GM13976 (cell line): ENCODE measurements at regions not wholly inside any gene's neighbourhood (a gene's known extent, or its start where the extent isn't known, plus 50 kb on each side); places are given as distances from the start of the nearest gene placed in this dataset.

Source experiments
- DNase-seq: peaks from one replicate; pipeline ENCODE4 v3.0.0; 2012; ENCODE audit warnings: low spot score
- in situ Hi-C: fragments of 300-500 bp; cut with MboI; formaldehyde crosslinking; loops from one replicate; pipeline ENCODE4 v1.12.0; 2022; ENCODE audit warnings: low sequenced_read_pairs, mixed read lengths, inconsistent platforms; ENCODE audit not compliant: unreplicated experiment
- TF ChIP-seq, protein P1 (sequence below): IDR thresholded peaks from 2 replicates; pipeline ENCODE4 v1.5.1; 2012; ENCODE audit warnings: borderline replicate concordance, mild to moderate bottlenecking; ENCODE audit not compliant: insufficient read depth; ENCODE audit errors: extremely low read depth, missing control alignments, control extremely low read depth

- TF ChIP-seq, protein P1, sequence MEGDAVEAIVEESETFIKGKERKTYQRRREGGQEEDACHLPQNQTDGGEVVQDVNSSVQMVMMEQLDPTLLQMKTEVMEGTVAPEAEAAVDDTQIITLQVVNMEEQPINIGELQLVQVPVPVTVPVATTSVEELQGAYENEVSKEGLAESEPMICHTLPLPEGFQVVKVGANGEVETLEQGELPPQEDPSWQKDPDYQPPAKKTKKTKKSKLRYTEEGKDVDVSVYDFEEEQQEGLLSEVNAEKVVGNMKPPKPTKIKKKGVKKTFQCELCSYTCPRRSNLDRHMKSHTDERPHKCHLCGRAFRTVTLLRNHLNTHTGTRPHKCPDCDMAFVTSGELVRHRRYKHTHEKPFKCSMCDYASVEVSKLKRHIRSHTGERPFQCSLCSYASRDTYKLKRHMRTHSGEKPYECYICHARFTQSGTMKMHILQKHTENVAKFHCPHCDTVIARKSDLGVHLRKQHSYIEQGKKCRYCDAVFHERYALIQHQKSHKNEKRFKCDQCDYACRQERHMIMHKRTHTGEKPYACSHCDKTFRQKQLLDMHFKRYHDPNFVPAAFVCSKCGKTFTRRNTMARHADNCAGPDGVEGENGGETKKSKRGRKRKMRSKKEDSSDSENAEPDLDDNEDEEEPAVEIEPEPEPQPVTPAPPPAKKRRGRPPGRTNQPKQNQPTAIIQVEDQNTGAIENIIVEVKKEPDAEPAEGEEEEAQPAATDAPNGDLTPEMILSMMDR = no peak
- no peak for DNase-seq
- in situ Hi-C loops = no loop called here
Observed at GRCh38 chr3:159008401-159008800, 206.5 kb downstream of the MFSD1 start.

DNA sequence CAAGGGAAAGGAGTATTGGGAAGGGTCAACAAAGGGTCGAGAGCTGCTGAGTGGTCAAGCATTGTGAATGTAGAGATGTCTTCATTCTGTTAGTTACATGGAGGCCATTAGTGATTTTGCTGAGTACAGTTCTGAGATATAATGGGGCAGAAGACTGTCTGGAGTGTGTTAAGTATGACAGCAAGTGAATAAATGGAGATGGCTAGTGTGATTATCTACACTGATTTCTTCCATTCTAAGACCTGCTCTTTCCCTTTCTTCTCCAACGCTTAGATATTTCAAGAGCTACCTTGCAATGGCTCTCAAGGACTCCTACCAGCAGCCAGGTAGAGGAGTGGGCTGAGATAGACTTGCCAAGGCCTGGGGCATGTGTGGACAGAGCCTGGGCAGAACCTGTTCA is 216.5 kb downstream of the MFSD1 start:
- in situ Hi-C loops = no loop called here

GRCh38 chr3:159025733-159026132 is 223.9 kb downstream of the MFSD1 start:
- TF ChIP-seq, protein P1 = no peak
- in situ Hi-C loops = no loop called here
- DNase-seq = no peak

More for the DNA sequence above, 216.5 kb downstream of the MFSD1 start:
- TF ChIP-seq, protein P1 = no peak
- no peak for DNase-seq

GRCh38 chr3:159026510-159026909 is 224.7 kb downstream of the MFSD1 start:
- DNase-seq = no peak
- in situ Hi-C loops = no loop called here
- TF ChIP-seq, protein P1 = no peak

- in situ Hi-C loops = no loop called here
- no peak for DNase-seq
- TF ChIP-seq, protein P1 = no peak
Observed at GRCh38 chr3:159028706-159029105, 226.9 kb downstream of the MFSD1 start.

DNA sequence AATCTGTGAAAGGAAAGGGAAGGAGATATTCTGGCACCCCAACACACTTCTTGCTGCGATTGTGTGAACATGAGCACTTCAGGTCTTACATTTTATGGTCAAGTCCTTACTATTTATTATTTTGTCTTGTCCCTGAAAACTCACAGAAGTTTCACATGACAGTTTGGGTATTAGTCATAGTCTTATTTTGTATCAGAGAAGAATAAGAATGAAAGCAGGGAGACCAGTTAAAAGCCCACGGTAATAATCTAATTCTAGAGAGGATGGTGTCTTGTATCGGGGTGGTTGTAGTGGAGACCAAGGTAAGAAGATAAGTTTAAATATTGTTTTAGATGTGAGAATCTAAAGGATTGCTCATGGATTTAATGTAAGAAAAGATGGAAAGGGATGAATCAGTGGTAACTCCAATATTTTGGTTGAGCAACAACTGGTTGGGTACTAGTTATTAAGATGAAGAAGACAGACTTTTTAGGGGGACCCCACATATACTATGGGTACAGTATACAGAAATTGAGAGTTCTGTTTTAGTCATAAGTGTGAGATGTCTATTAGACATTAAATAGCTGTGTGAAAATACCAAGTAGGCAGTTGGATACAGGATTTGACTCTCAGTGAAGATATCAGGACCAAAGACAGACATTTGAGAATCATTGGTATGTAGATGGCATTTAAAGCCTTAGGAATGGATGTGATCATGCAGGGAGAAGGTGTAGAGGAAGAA is 227.6 kb downstream of the MFSD1 start:
- DNase-seq = no peak
- TF ChIP-seq, protein P1 = no peak
- in situ Hi-C loops = no loop called here
